Activated CD4-positive, alpha-beta T cell treated with anti-CD3 and anti-CD28 coated beads, Interleukin-2, amount 50 U/mL, for 1 hour (primary cell): ENCODE measurements at regions not wholly inside any gene's neighbourhood (a gene's known extent, or its start where the extent isn't known, plus 50 kb on each side); places are given as distances from the start of the nearest gene placed in this dataset.

Experiments
- DNase-seq: peaks from one replicate; pipeline ENCODE4 v3.0.0-alpha.2; 2020

GRCh38 chr2:82839036-82839435 lies 1620.0 kb downstream of the SUCLG1 start:
- DNase-seq = no peak

DNA sequence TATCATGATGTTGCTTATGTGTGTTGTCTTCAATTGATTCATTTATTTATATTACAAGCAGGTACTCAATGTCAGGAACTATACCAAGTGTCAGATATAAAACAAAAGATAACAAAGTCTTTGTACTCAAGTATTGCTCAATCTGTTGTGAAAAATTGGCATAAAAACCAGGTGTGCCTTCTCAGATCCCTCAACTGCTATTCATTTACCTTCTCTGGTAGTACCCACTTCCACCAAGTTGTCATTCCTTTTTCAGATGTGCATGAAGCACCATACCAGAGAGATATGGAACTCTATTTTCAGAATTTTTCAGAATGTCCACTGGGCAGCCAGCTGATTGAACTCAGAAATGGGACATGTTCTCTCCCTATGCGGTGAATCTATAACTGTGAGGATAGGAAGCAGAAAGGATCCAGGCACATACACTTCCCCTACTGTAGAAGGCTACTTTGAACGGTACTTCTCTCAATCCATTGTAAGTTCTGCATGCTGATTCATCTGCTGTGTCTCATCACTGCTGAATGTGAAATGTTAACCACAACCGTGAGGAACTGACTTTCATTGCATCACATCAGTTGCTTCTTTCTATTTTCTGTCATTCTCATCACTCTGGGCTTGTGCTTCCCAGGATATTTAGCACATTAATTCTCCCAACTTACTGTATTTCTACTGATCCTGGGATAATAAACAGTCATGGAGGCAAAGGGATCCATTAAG lies 1621.3 kb downstream of the SUCLG1 start:
- DNase-seq = no peak

- no peak for DNase-seq
These were observed 1624.2 kb downstream of the SUCLG1 start for GRCh38 chr2:82834893-82835292.

DNA sequence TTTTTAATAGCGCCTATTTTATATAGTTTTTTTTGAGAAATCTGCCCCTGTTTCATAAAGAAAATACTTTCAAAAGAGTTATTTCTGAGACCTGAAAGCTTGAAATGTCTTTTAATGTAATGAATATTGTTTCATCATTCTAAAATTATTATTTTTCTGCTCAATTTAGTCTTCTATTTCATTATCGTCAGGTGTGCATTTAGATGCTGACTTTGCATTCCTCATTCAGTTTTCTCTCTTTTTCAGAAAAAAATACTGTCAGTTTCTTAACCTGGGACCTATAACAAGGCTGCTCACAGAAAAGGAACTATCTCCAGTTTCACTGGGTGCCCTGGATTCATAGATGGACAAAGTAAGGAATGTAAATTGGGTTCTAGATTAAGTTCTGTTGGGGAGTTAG lies 1631.7 kb downstream of the SUCLG1 start:
- DNase-seq = no peak

DNA sequence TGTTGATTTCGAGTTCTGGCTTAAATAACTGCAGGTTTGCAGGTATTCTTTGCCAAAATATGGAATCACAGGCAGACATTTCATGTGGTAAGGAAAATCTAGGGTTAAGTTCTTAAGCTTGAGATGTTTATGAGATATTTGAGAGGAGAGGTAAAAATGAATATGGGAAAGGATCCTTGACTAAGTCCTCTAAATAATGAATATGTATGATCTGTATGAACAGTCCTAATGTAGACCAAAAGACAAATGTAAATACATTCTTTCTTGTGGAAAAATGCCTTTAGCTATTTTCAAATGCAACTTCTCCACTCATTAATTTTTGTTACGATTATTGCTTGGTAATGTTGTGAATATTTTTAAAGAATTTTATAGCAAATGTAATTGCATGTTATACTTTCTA lies 1632.6 kb downstream of the SUCLG1 start:
- DNase-seq = no peak

- DNase-seq = no peak
These were observed 1633.5 kb downstream of the SUCLG1 start for GRCh38 chr2:82825410-82826090.

- no peak for DNase-seq
These were observed 1635.2 kb downstream of the SUCLG1 start for GRCh38 chr2:82823892-82824291.

- no peak for DNase-seq
These were observed 1639.1 kb downstream of the SUCLG1 start for GRCh38 chr2:82819951-82820350.

DNA sequence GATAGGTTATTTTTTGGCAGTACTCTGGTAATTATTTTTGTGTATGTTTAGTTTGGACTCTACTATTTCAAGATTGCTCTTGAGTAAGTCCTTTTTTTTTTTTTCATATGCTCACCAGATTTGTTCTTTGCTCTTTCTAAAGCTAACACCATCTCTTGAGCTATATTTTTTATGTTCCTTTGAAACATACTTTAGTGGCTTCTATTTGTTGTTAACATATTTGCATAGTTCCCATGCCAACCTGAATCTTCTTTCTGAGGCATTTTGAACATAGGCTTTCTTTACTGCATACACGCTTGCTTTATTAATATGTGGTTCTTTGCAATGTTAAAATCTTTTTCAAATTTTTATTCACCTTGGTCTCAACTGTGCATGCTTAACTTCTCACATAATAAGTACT lies 1644.9 kb downstream of the SUCLG1 start:
- DNase-seq = no peak

DNA sequence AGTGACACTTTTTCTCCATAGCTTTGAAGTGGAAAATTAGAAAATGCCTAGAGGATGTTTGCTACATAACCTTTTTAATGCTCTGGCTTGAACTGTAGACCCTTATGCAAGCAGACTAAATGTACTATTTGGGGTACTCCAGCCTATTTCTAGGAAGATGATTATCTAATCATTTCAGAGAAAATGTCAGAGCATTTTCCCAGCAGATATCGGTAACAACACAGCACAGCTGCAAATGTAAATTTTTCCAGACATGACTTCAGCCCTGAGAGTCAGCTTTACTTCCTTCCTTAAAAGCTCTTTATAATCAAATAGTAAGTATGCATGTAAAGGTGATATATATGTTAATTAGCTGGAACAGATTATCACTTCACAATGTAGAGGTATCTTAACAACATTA lies 1647.1 kb downstream of the SUCLG1 start:
- DNase-seq = no peak

- no peak for DNase-seq
These were observed 1655.8 kb downstream of the SUCLG1 start for GRCh38 chr2:82803307-82803706.

DNA sequence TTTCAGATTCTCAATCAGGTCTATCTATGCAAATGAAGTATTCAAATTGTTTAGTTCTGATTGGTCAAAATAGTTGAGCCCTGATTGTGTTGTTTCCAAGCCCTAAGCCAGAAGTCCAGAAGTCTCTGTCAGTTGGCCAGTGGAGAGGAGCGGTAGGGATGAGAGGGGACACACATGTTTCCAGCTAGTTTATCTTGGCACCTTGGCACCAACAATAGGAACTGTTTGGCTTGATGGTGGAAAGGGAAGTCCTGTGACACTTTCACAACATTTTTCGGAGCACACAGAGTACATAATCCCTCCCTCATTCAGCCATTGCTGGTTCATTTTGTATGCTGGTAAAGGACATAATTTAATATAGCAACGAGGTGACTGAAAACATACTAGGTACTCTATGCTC lies 1661.6 kb downstream of the SUCLG1 start:
- DNase-seq = no peak

DNA sequence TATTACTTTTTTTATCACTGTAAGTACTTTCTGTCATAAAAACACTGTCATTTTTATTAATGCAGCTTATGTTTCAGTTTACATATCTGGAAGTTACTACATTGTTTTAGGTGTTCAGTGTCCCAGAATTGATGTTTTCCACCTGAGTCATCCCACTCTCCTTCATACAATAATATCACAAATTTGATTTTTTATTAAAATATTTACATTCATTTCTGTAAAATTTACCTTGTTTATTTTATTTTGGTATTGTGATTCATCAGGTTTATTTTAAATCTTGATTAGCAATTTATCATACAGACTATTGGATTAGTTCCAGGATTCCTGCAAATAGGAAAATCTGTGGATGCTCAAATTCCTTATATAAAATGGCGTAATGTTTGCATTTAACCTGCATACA lies 1662.9 kb downstream of the SUCLG1 start:
- DNase-seq = no peak

- DNase-seq = no peak
These were observed 1663.6 kb downstream of the SUCLG1 start for GRCh38 chr2:82795446-82795845.

- DNase-seq = no peak
These were observed 1665.2 kb downstream of the SUCLG1 start for GRCh38 chr2:82793711-82794435.

DNA sequence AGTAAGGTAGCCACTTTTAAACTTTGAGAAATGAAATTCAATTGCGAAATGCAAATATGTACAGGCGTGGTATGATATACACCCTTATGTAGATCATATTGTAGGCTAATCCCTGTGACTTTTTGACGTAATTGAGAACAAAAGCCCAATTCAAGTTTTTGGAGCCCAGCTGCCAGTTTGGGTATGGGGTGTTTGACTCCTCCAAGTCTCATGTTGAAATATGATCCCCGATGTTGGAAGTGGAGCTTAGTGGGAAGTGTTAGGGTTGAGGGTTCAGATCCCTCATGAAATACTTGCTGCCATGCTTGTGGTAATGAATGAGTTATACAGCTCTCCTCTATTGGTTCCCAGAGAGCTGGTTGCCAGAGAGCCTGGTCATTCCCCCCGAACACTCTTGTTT lies 1666.8 kb downstream of the SUCLG1 start:
- DNase-seq = no peak

DNA sequence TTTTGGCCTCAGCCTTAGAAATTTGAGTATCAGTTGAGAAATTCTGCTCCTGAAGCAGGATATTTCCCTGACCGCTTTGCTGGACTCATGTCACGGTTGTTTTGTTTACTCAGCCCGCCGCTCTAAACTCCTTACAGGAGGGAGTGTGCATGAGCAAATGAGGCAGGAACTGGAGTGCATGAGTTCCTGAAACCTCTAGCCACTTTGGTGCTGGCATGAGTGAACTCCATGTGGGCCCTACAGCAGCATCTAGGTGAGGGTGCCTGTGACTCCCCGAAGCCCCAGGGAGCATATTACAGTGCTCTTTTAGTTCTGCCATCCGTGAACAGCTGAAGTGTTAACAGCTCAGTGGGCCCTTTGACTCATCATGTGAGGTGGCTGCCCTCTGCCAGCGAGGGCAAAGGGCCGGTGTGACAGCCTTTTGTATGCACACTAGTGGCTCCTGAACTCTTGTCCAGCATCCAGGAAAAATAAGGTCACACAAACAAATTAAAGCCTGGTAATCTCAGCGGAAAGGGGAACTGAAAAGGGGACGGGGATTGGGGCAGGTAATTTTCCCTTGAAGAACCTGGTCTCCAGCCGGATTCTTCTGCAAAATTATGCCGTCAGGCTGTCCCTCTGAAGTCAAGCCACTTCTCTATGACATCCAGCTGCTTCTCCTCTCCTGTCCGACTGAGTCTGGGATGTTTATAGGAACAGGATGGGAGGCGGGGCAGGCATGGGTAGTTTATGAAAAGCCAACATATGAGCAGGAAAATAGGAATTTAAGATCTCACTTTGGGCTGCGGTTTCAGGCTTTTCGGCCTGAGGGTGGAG lies 1668.7 kb downstream of the SUCLG1 start:
- no peak for DNase-seq

GRCh38 chr2:82789851-82790205 lies 1669.3 kb downstream of the SUCLG1 start:
- no peak for DNase-seq

GRCh38 chr2:82781176-82781915 lies 1677.7 kb downstream of the SUCLG1 start:
- no peak for DNase-seq

DNA sequence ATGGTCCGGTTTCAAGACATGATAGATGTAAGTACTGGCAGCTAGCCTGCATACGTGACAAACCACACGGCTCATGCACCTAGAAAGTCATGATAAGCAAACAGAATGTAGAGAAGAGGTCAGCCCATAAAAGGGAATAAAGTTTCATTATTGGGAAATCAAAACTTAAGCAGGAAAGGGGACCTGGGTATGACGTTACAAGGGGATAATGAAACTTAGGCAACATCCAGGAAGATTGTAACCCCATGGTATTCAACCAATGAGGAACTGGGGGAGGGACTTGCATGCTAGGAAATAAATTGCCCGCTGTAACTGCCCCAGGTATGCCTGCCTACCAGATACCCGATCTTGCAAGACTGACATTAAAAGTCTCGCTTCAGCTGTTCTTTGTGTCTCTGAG lies 1679.0 kb downstream of the SUCLG1 start:
- DNase-seq = no peak

DNA sequence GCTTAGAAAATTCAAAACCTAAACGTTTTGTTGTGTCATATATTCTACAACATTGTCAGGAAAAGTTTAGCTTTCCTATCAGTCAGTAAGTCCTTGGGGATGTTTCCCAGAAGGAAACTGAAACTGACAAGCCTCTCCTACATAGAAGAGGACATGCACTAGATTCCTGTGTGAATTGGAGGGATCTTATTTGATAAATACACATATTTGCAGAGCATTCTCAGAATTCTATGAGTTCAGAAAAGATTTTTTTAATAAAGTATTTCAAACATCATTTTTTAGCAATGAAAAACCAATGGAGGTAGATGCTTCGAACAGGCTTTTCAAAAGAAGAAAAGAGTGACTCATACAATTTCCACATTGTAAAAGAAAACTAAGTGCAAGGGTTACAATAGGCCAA lies 1706.7 kb downstream of the SUCLG1 start:
- DNase-seq = no peak

GRCh38 chr2:82748653-82749052 lies 1710.4 kb downstream of the SUCLG1 start:
- DNase-seq = no peak

- no peak for DNase-seq
These were observed 1718.6 kb downstream of the SUCLG1 start for GRCh38 chr2:82740527-82740926.
